ENCODE measurements at regions not wholly inside any gene's neighbourhood (a gene's known extent, or its start where the extent isn't known, plus 50 kb on each side); places are given as distances from the start of the nearest gene placed in this dataset.
"Not testable (repeated sequence)": the region's sequence is repeated elsewhere in the genome, so short reads cannot be mapped to it uniquely, and the experiment has no call there.

DNA sequence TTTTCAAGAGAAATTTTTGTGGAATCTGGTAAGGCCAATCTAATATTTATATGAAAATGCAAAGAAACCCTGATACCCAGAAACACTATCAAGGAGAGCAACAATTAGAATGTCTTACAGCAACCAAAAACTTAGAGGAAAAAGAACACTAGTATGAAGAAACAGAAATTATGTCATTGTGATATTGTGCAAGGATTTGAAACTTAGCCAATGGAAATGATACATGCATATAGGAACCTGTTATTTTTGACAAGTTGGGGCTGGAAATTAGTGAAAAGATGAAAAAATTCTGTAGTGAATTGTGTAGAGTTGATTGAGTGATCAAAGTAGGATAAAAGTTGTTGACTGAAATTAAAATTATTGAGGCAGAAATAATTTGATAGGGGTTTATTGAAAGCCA lies 792.6 kb upstream of the SLITRK6 start:
- no peak for DNase-seq (ENCODE audit: extremely low read depth, low read depth)
- TF ChIP-seq, protein P1, sequence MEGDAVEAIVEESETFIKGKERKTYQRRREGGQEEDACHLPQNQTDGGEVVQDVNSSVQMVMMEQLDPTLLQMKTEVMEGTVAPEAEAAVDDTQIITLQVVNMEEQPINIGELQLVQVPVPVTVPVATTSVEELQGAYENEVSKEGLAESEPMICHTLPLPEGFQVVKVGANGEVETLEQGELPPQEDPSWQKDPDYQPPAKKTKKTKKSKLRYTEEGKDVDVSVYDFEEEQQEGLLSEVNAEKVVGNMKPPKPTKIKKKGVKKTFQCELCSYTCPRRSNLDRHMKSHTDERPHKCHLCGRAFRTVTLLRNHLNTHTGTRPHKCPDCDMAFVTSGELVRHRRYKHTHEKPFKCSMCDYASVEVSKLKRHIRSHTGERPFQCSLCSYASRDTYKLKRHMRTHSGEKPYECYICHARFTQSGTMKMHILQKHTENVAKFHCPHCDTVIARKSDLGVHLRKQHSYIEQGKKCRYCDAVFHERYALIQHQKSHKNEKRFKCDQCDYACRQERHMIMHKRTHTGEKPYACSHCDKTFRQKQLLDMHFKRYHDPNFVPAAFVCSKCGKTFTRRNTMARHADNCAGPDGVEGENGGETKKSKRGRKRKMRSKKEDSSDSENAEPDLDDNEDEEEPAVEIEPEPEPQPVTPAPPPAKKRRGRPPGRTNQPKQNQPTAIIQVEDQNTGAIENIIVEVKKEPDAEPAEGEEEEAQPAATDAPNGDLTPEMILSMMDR (IDR thresholded peaks at IDR 0.05; ENCODE audit: low read depth, low read length) = no peak

DNA sequence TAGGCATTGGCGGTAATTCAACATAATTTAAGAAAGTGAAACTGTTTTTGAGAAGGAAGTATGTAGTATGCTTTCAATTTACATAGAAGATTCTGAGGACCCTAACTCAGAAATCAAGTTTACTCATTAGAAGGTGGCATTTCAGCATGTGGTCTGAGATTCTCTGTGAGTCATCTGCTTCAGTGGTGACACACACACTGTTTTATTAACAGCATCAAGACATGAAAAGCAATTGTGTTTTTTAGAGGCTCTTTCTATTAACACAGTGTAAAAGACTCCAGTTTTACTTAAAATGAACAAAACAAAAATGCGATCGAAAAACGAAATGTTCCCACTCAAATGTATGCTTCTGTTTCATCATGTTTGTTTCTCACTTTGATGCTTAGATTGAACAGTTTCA lies 802.1 kb upstream of the SLITRK6 start:
- DNase-seq (ENCODE audit: extremely low read depth, low read depth) = no peak
- TF ChIP-seq, protein P1 (IDR thresholded peaks at IDR 0.05; ENCODE audit: low read depth, low read length) = no peak

DNA sequence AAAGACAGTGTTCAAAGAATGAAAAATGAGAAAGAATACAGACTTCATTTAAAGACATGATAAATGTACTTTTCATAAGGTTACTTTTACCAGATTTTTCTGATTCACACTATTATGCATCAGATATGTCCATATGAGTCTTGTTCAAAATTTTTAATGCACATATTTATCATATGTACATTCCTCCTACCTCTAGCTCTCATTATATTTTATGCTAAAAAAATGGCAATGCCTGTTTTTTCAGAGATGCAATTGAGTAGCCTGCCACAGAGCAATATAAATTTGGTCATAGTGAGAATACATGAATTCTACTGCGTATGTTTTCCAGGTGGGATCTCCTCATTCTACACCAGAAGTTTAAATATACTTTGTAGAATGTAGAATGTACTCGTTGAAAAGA lies 807.0 kb upstream of the SLITRK6 start:
- DNase-seq (ENCODE audit: extremely low read depth, low read depth) = no peak
- TF ChIP-seq, protein P1 (IDR thresholded peaks at IDR 0.05; ENCODE audit: low read depth, low read length) = no peak

DNA sequence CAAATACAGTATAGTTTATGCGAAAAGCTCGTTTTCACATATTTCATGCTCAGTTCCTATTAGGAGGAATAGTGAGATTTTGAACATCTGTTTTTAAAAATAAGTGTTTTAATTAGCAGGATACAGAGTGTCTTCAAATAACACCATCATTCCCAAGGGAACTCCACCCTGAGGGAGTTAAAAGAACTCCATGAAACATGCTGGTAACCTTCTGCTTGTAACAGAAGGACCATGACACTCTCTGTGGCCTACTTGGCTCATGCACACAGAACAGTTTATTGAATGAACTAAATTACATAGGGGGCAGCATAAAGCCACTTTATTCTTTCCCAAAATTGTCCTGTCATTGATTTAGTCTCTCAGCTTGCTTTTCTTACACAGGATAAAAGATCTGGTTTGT lies 809.5 kb upstream of the SLITRK6 start:
- DNase-seq (ENCODE audit: extremely low read depth, low read depth) = no peak
- TF ChIP-seq, protein P1 (IDR thresholded peaks at IDR 0.05; ENCODE audit: low read depth, low read length) = no peak

DNA sequence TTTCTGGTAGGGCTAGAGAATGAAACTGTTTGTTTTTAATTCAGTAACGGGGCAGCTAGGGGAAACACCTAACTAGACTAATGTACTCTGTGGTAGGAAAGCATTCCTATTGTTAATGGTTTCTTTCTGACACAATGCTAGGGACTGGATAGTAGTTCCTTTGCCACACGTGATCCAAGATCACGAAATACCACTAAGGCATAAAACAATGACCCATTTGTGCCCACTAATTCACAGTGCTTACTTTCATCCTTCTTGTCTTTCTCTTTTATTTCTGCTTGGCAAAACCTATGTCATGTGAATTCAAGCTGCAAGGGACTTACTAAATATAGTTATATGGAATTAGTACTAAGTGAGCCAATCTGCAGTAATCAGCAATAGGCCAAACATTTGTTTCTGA lies 834.1 kb upstream of the SLITRK6 start:
- TF ChIP-seq, protein P1 (IDR thresholded peaks at IDR 0.05; ENCODE audit: low read depth, low read length) = no peak
- DNase-seq (ENCODE audit: extremely low read depth, low read depth) = no peak

DNA sequence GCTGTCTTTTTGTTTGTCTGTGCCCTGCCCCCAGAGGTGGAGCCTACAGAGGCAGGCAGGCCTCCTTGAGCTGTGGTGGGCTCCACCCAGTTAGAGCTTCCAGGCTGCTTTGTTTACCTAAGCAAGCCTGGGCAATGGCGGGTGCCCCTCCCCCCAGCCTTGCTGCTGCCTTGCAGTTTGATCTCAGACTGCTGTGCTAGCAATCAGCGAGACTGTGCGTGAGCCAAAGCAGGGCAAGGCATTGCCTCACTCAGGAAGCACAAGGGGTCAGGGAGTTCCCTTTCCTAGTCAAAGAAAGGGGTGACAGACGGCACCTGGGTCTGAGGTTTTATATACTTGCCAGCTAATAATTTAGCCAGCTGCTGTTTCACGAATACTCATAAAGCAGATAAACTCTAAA lies 852.0 kb upstream of the SLITRK6 start:
- DNase-seq (ENCODE audit: extremely low read depth, low read depth) = not testable (repeated sequence)

DNA sequence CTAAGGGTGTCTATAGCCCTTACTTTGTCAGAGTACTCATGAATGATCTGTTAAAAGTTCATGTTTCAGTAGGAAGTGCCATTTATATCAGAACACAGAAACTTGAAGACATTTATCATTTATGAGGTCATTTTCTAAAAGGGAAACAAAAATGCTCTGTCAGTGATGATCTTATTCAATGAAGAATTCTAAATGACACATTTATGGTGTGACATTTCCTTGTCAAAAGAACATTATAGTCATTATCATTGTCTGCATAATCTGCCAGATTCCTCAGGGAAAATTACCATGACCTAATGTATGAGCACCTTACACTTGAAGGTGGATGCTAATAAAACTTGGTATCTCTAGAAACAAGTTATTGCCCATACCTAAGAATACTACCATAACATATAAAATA lies 853.8 kb upstream of the SLITRK6 start:
- TF ChIP-seq, protein P1 (IDR thresholded peaks at IDR 0.05; ENCODE audit: low read depth, low read length) = no peak
- DNase-seq (ENCODE audit: extremely low read depth, low read depth) = no peak

DNA sequence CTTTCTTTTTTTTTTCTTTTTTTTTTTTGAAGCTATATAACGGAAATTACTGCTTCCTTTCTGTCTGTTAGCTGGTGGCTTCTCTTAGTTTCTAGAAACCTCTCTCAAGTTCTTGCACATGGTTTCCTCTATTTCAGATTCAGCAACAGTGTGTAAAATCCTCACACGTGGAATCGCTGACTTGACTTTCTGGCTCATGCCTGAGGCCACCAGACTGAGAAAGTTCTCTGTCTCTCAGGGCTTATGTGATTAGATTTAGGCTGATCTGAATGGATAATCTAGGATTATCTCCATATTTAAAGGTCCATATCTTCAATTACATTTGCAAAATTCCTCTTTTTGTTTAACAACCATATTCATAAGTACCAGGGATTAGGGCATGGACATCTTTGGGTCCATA lies 856.3 kb upstream of the SLITRK6 start:
- no peak for DNase-seq (ENCODE audit: extremely low read depth, low read depth)
- TF ChIP-seq, protein P1 (IDR thresholded peaks at IDR 0.05; ENCODE audit: low read depth, low read length) = no peak

Data from AG09319 (cell line).